IMR-90 (cell line): ENCODE measurements at regions not wholly inside any gene's neighbourhood (a gene's known extent, or its start where the extent isn't known, plus 50 kb on each side); places are given as distances from the start of the nearest gene placed in this dataset.

Source experiments
- BHLHE40 ChIP-seq: fragments of 150-350 bp; IDR thresholded peaks from 2 replicates; pipeline ENCODE4 v1.6.1; 2016; ENCODE audit warnings: mild to moderate bottlenecking, low read depth, low read length
- CTCF ChIP-seq: conservative IDR thresholded peaks from 2 replicates; pipeline ENCODE4 v1.5.1; 2012; ENCODE audit warnings: mild to moderate bottlenecking, low read depth, low read length, improper control_type of control experiment
- FOS ChIP-seq: fragments of 150-350 bp; IDR thresholded peaks from 2 replicates; pipeline ENCODE4 v1.6.1; 2016; ENCODE audit warnings: low read depth, low read length
- MAFK ChIP-seq: IDR thresholded peaks from 2 replicates; pipeline ENCODE4 v1.6.1; 2012; ENCODE audit warnings: low read depth, low read length, improper control_type of control experiment
- MXI1 ChIP-seq: IDR thresholded peaks from 2 replicates; pipeline ENCODE4 v1.6.1; 2012; ENCODE audit warnings: low read depth, mild to moderate bottlenecking, low read length, moderate library complexity, borderline replicate concordance
- NFE2L2 ChIP-seq: fragments of 150-350 bp; IDR thresholded peaks from 2 replicates; pipeline ENCODE4 v1.6.1; 2016; ENCODE audit warnings: low read depth, mild to moderate bottlenecking, low read length
- POLR2A ChIP-seq: IDR thresholded peaks from 2 replicates; pipeline ENCODE4 v1.6.1; 2012; ENCODE audit warnings: mild to moderate bottlenecking, low read depth, low read length
- RCOR1 ChIP-seq: IDR thresholded peaks from 2 replicates; pipeline ENCODE4 v1.6.1; 2012; ENCODE audit warnings: mild to moderate bottlenecking, low read length, improper control_type of control experiment; ENCODE audit not compliant: insufficient replicate concordance
- RFX5 ChIP-seq: IDR thresholded peaks from 2 replicates; pipeline ENCODE4 v1.8.0; 2012; ENCODE audit warnings: low read depth, mild to moderate bottlenecking, low read length, moderate library complexity
- SMC3 ChIP-seq: fragments of 150-350 bp; IDR thresholded peaks from 2 replicates; pipeline ENCODE4 v1.6.1; 2016; ENCODE audit warnings: low read depth, mild to moderate bottlenecking, antibody characterized with exemption, low read length, moderate library complexity

GRCh38 chr11:100636536-100636935, 50.6 kb upstream of the ARHGAP42 start:
- TF ChIP-seq CTCF (no peak), POLR2A (no peak), FOS (no peak), SMC3 (no peak), MXI1 (no peak), MAFK (no peak), RFX5 (no peak), RCOR1 (no peak), NFE2L2 (no peak), BHLHE40 (no peak)
